ENCODE measurements at regions not wholly inside any gene's neighbourhood (a gene's known extent, or its start where the extent isn't known, plus 50 kb on each side); places are given as distances from the start of the nearest gene placed in this dataset.
"Not testable (repeated sequence)": the region's sequence is repeated elsewhere in the genome, so short reads cannot be mapped to it uniquely, and the experiment has no call there.

GRCh38 chr12:128077917-128078298, 189.1 kb upstream of the TMEM132C start:
- DNase-seq (ENCODE audit: low read depth), result no peak

DNA sequence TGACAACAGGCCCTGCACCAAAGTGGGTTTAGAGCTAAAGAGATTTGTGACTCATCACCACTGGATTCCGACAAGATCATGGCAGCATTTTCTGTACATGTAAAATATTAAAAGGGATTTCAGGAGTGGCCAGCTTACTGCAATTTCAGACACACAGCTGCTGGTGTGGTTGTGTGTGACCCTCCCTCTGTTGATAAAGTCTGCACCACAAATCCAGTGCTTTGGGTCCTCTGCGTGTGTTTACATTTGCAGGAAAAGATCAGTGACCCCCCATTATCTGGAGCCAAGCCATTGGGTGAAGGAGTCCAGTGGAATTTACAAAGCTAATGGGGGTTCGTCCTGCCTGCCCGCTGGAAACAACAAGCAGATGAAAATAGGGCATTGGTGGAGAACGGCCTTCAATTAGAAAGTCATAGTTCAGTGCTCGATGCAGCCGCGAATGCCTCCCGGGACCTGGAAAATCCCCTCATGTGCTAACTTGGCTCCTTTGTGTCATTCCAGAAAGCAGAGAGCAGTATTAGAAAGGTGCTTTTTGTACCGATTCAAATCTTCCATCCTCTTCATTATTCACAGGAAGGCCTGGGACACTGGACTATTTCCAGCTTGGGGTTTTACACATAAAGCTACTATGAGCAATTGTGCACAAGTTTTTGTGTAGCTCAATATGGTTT, 188.5 kb upstream of the TMEM132C start:
- DNase-seq (ENCODE audit: low read depth), result no peak

GRCh38 chr12:128079446-128079845, 187.5 kb upstream of the TMEM132C start:
- DNase-seq (ENCODE audit: low read depth), result no peak

DNA sequence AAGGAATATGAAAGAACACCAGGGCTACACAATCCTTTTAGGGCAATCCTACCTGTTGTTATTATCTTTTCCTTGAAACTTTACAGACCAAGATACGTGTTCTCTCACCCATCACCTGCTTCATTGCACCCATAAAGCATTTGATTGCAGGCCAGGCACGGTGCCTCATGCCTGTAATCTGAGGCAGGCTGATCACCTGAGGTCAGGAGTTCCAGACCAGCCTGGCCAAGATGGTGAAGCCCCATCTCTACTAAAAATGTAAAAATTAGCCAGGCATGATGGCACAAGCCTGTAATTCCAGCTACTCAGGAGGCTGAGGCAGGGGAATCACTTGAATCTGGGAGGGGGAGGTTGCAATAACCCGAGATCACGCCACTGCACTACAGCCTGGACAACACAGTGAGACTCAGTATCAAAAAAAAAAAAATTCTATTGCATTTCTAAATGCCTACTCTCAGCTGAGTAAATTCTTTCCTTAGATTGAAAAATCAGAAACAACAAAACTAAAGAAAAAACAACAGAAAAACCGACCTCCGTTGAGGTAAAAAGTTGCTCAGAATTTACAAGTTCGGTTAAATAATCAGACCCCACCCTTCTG, 183.7 kb upstream of the TMEM132C start:
- no peak for DNase-seq (ENCODE audit: low read depth)

DNA sequence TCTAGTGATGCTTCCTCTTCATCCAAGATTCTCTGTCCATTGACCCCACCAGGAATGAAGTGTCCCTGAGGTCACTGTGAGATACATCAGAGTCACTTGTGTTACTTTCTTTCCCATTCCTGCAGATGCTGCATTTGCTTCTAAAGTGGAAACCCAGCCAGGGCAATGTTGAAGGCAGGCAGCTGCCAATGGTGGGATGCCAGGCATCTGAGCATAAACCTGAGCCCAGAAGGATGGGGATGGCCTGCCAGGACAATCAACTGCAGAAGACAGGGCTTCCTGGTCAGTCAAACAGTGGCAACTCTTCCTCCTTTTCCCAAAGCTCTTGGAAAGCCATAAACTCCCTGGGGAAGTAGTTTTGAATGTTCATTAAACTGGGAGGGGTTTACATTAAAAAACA, 178.0 kb upstream of the TMEM132C start:
- DNase-seq (ENCODE audit: low read depth), result no peak

DNA sequence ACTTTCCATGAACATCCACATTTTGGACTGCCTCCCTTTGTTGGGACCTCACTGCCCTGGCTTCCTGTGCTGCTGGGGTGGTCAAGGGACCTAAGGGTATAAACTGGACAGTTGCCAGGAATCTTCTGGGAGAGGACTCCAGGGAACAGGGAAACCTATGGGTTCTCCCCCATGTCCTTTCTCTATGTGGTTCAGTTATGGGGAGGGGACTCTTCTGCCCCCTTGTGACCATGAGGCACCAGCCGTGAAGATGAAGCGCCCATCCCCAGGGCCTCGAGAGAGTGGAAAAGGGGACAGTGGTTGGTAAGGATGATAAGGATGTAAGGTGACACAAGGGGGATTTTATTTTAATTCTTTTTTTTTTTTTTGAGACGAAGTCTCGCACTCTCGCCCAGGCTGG, 177.0 kb upstream of the TMEM132C start:
- no peak for DNase-seq (ENCODE audit: low read depth)

GRCh38 chr12:128091101-128091720, 175.8 kb upstream of the TMEM132C start:
- DNase-seq (ENCODE audit: low read depth), result no peak

GRCh38 chr12:128091951-128092382, 175.0 kb upstream of the TMEM132C start:
- DNase-seq (ENCODE audit: low read depth), result no peak

GRCh38 chr12:128098730-128099129, 168.2 kb upstream of the TMEM132C start:
- no peak for DNase-seq (ENCODE audit: low read depth)

DNA sequence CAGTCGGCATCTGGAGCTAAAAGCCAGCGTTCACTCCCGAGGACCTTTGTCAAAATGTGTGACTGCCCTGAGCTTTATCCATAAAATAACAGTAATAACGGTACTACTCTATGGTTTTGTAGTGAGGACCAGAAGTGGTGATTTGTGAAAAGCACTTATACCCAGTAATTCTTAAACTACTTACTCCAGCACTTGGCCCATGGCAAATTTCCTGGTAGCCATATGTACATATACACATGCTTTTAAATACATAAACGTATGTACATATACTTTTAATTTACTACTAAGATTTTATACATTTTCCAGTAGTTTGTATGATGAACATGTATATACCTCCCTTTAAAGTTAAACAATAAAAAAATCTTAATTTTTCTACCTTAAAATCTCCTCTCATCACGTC, 163.8 kb upstream of the TMEM132C start:
- no peak for DNase-seq (ENCODE audit: low read depth)

DNA sequence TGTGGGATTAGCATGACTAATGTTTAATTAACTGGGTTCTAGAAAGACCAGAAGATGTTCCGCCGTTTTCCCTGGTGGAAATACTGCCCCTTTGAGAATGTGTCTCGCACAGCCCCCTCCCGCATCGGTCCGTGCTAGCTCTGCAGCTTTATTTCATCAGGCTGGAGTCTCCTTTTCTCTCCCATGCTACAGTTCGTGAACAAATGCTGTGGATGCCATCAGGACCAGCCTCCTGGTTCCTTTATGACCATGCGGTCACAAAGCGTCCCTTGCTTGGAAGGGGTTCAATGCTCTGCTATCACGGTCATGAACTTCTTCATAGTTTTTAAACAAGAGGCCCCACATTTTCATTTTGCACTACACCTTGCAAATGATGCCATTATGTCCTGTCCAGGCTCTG, 157.7 kb upstream of the TMEM132C start:
- DNase-seq (ENCODE audit: low read depth), result no peak

GRCh38 chr12:128109636-128110035, 157.3 kb upstream of the TMEM132C start:
- no peak for DNase-seq (ENCODE audit: low read depth)

DNA sequence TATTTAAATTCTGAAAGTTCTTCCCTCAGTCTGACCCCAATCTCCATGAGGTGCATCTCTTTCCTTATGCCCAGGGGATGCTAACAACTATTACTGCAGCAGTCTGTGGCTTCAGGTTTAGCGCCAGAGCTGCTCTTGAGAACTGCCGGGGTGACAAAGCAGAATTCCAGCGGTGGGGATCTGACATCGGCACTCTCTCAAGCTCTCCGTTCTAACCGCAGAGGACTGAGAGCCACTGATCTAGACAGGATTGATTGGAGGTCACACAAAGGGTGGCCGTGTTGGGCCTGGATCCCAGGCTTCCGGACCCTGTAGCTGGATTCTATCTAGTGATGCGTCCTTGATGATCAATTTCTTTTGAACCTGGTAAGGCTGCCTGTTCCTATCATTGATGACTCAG, 155.6 kb upstream of the TMEM132C start:
- DNase-seq (ENCODE audit: low read depth), result no peak

GRCh38 chr12:128111951-128112350, 155.0 kb upstream of the TMEM132C start:
- no peak for DNase-seq (ENCODE audit: low read depth)

DNA sequence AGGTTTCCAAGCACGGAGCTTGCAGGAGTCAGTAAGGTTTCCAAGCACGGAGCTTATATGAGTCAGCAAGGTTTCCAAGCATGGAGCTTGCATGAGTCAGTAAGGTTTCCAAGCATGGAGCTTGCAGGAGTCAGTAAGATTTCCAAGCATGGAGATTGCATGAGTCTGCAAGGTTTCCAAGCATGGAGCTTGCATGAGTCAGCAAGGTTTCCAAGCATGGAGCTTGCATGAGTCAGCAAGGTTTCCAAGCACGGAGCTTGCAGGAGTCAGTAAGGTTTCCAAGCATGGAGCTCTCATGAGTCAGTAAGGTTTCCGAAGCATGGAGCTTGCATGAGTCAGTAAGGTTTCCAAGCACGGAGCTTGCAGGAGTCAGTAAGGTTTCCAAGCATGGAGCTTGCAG, 153.7 kb upstream of the TMEM132C start:
- DNase-seq (ENCODE audit: low read depth), result not testable (repeated sequence)

- no peak for DNase-seq (ENCODE audit: low read depth)
Observed at GRCh38 chr12:128114485-128114884, 152.5 kb upstream of the TMEM132C start.

- no peak for DNase-seq (ENCODE audit: low read depth)
Observed at GRCh38 chr12:128116537-128116936, 150.4 kb upstream of the TMEM132C start.

DNA sequence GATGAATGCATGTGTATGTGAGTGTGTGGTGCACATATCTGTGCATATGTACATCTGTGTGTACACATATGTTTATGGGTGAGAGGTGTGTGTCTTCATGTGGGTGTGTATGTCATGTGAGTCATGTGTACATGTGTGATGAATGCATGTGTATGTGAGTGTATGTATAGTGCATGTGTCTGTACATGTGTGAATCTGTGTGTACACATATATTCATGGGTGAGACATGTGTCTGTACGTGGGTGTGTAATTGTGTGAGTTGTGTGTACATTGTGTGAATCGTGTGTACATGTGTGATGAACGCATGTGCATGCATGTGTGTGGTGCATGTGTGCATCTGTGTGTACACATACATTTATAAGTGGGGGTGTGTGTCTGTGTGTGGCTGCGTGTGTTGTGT, 146.9 kb upstream of the TMEM132C start:
- DNase-seq (ENCODE audit: low read depth), result no peak

DNA sequence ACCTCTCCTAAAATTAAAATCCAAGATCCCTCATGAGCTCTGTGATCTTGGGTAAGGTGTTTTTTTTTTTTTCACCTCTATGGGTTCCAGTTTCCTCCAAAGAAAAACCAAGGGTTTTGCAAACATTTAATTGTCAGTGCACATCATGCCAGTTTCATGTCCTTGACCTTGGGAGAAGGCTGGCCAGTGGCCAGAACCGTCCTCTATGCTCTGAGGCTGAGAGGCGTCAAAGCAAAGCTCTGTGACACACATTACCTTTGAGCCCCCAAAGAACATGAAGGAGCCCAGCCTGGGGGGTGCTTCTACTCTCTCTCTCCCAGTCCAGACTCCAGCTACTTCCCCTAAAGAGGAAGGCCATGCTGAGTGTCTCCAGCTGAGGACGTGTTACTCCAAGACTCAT, 145.5 kb upstream of the TMEM132C start:
- DNase-seq (ENCODE audit: low read depth), result no peak

DNA sequence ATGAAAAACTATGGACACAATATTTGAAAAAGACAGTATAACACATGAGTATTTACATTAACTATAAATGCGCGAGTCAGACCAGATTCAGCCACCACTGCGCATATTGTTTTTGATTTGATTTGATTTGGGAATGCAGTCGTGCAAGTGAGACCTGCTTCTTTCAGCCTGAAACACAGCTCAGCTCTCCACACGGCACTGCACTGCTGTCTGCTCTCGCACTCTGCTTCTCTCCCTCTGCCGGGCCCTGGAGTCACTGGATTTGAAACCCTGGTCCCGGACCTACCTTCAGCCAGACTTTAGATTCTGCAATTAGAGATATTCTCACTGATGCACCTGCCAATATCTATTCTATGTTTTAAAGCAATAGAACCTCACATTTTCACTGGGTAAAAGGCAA, 143.9 kb upstream of the TMEM132C start:
- no peak for DNase-seq (ENCODE audit: low read depth)

- no peak for DNase-seq (ENCODE audit: low read depth)
Observed at GRCh38 chr12:128131955-128132354, 135.0 kb upstream of the TMEM132C start.

GRCh38 chr12:128133321-128134073, 133.5 kb upstream of the TMEM132C start:
- DNase-seq (ENCODE audit: low read depth), result no peak

- DNase-seq (ENCODE audit: low read depth), result no peak
Observed at GRCh38 chr12:128137140-128137539, 129.8 kb upstream of the TMEM132C start.

Data from HS-27A (cell line).